ENCODE measurements at regions not wholly inside any gene's neighbourhood (a gene's known extent, or its start where the extent isn't known, plus 50 kb on each side); places are given as distances from the start of the nearest gene placed in this dataset.

- no peak for DNase-seq (ENCODE audit: extremely low spot score)
- intact Hi-C loops (cut with DNase I) = no loop called here
- no peaks in the 10 kb centered on the region for H3K36me3 ChIP-seq
- peaks cover 0 to 11% (median 0%) of the 10 kb centered on the region in 4 donors for H3K27me3 ChIP-seq
- 88% methylated on average over 2 of the region's 2 CpGs for WGBS
- no peaks in the 10 kb centered on the region for H3K4me1 ChIP-seq
- H3K9me3 ChIP-seq = no peaks in the 10 kb centered on the region
- TF ChIP-seq POLR2A (IDR thresholded peaks at IDR 0.05; ENCODE audit: low read depth) = no peak
- no peak for TF ChIP-seq CTCF (IDR thresholded peaks at IDR 0.05)
- no peak for TF ChIP-seq POLR2AphosphoS5 (IDR thresholded peaks at IDR 0.05)
- no peak for TF ChIP-seq EP300 (IDR thresholded peaks at IDR 0.05)
- H3K4me3 ChIP-seq = no peak overlapping the region
- no peak overlapping the region for H3K27ac ChIP-seq (replicated peaks in 1 of 4)
These were observed 181.3 kb downstream of the SNX10 start for GRCh38 chr7:26472971-26473370.

GRCh38 chr7:26476271-26476670 lies 184.6 kb downstream of the SNX10 start:
- WGBS = 100% methylated on average over 1 of the region's 1 CpG
- intact Hi-C loops (cut with DNase I) = no loop called here
- DNase-seq (ENCODE audit: extremely low spot score) = no peak
- Histone ChIP-seq H3K27me3 (no peaks in the 10 kb centered on the region), H3K4me1 (no peaks in the 10 kb centered on the region), H3K4me3 (no peak overlapping the region), H3K9me3 (no peaks in the 10 kb centered on the region), H3K36me3 (no peaks in the 10 kb centered on the region), H3K27ac (replicated peaks in 1 of 4) (no peak overlapping the region)
- TF ChIP-seq EP300 (IDR thresholded peaks at IDR 0.05) (no peak), POLR2A (IDR thresholded peaks at IDR 0.05; ENCODE audit: low read depth) (no peak)

- Histone ChIP-seq H3K4me3 (no peak overlapping the region), H3K4me1 (no peaks in the 10 kb centered on the region), H3K27me3 (no peaks in the 10 kb centered on the region), H3K9me3 (no peaks in the 10 kb centered on the region), H3K36me3 (no peaks in the 10 kb centered on the region), H3K27ac (replicated peaks in 1 of 4) (no peak overlapping the region)
- intact Hi-C loops (cut with DNase I) = no loop called here
- WGBS = 85% methylated on average over 4 of the region's 4 CpGs
- TF ChIP-seq EP300 (IDR thresholded peaks at IDR 0.05) = no peak
- no peak for TF ChIP-seq POLR2A (IDR thresholded peaks at IDR 0.05; ENCODE audit: low read depth)
- no peak for TF ChIP-seq POLR2AphosphoS5 (IDR thresholded peaks at IDR 0.05)
- TF ChIP-seq CTCF (IDR thresholded peaks at IDR 0.05) = no peak
- no peak for DNase-seq (ENCODE audit: extremely low spot score)
These were observed 185.8 kb downstream of the SNX10 start for GRCh38 chr7:26477381-26477990.

- H3K9me3 ChIP-seq = no peaks in the 10 kb centered on the region
- no peak overlapping the region for H3K4me3 ChIP-seq
- DNase-seq (ENCODE audit: extremely low spot score) = no peak
- TF ChIP-seq CTCF (IDR thresholded peaks at IDR 0.05) (no peak), POLR2A (IDR thresholded peaks at IDR 0.05; ENCODE audit: low read depth) (no peak), EP300 (IDR thresholded peaks at IDR 0.05) (no peak), POLR2AphosphoS5 (IDR thresholded peaks at IDR 0.05) (no peak)
- intact Hi-C loops (cut with DNase I) = no loop called here
- H3K4me1 ChIP-seq = peaks cover 0 to 5% (median 0%) of the 10 kb centered on the region in 4 donors
- H3K27me3 ChIP-seq = no peaks in the 10 kb centered on the region
- no peak overlapping the region for H3K27ac ChIP-seq (replicated peaks in 1 of 4)
- 86% methylated on average over 4 of the region's 4 CpGs for WGBS
- H3K36me3 ChIP-seq = no peaks in the 10 kb centered on the region
These were observed 186.9 kb downstream of the SNX10 start for GRCh38 chr7:26478550-26478949.

GRCh38 chr7:26479581-26479980 lies 187.9 kb downstream of the SNX10 start:
- Histone ChIP-seq H3K9me3 (no peaks in the 10 kb centered on the region), H3K27ac (replicated peaks in 1 of 4) (no peak overlapping the region), H3K36me3 (no peaks in the 10 kb centered on the region), H3K4me3 (no peak overlapping the region), H3K27me3 (no peaks in the 10 kb centered on the region), H3K4me1 (peaks cover 0 to 5% (median 0%) of the 10 kb centered on the region in 4 donors)
- WGBS = 81% methylated on average over 3 of the region's 3 CpGs
- TF ChIP-seq POLR2AphosphoS5 (IDR thresholded peaks at IDR 0.05) (no peak), EP300 (IDR thresholded peaks at IDR 0.05) (no peak)
- intact Hi-C loops (cut with DNase I) = no loop called here
- no peak for DNase-seq (ENCODE audit: extremely low spot score)

GRCh38 chr7:26480156-26480555 lies 188.5 kb downstream of the SNX10 start:
- no peak for TF ChIP-seq POLR2AphosphoS5 (IDR thresholded peaks at IDR 0.05)
- Histone ChIP-seq H3K27me3 (no peaks in the 10 kb centered on the region), H3K27ac (replicated peaks in 1 of 4) (no peak overlapping the region), H3K9me3 (no peaks in the 10 kb centered on the region), H3K4me1 (peaks cover 0 to 5% (median 0%) of the 10 kb centered on the region in 4 donors), H3K36me3 (no peaks in the 10 kb centered on the region), H3K4me3 (no peak overlapping the region)
- 78% methylated on average over 9 of the region's 9 CpGs for WGBS
- DNase-seq (ENCODE audit: extremely low spot score) = no peak
- intact Hi-C loops (cut with DNase I) = no loop called here

All from esophagus muscularis mucosa (tissue), 4 donors.